MG63 (cell line): ENCODE measurements at regions not wholly inside any gene's neighbourhood (a gene's known extent, or its start where the extent isn't known, plus 50 kb on each side); places are given as distances from the start of the nearest gene placed in this dataset.
"Not testable (repeated sequence)": the region's sequence is repeated elsewhere in the genome, so short reads cannot be mapped to it uniquely, and the experiment has no call there.

Experiments used
- DNase-seq: peaks from one replicate; pipeline ENCODE4 v3.0.0-alpha.2; 2020
- H3K27me3 ChIP-seq: fragments of 250-450 bp; sonication (Bioruptor Pico); 2 replicates; pipeline ENCODE4 v1.5.1; 2020; ENCODE audit warnings: mild to moderate bottlenecking, moderate library complexity
- H3K36me3 ChIP-seq: fragments of 250-450 bp; sonication (Bioruptor Pico); 2 replicates; pipeline ENCODE4 v1.5.1; 2020; ENCODE audit warnings: mild to moderate bottlenecking, moderate library complexity
- H3K4me3 ChIP-seq: fragments of 250-450 bp; sonication (Bioruptor Pico); 2 replicates; pipeline ENCODE4 v1.5.1; 2020; ENCODE audit warnings: mild to moderate bottlenecking, moderate library complexity
- H3K9me3 ChIP-seq: fragments of 250-450 bp; sonication (Bioruptor Pico); 2 replicates; pipeline ENCODE4 v1.5.1; 2020; ENCODE audit warnings: mild to moderate bottlenecking, moderate library complexity

- not testable (repeated sequence) for H3K36me3 ChIP-seq, H3K4me3 ChIP-seq, DNase-seq, H3K9me3 ChIP-seq, H3K27me3 ChIP-seq
These were observed 246.7 kb upstream of the TP53TG3C start for GRCh38 chr16:32947336-32947735.

- not testable (repeated sequence) for H3K4me3 ChIP-seq, H3K36me3 ChIP-seq, DNase-seq, H3K9me3 ChIP-seq, H3K27me3 ChIP-seq
These were observed 247.9 kb upstream of the TP53TG3C start for GRCh38 chr16:32946041-32946560.

GRCh38 chr16:32945311-32945710 lies 248.7 kb upstream of the TP53TG3C start:
- not testable (repeated sequence) for H3K27me3 ChIP-seq, H3K4me3 ChIP-seq, H3K36me3 ChIP-seq, DNase-seq, H3K9me3 ChIP-seq

GRCh38 chr16:32939845-32940244 lies 254.2 kb upstream of the TP53TG3C start:
- not testable (repeated sequence) for H3K27me3 ChIP-seq, H3K4me3 ChIP-seq, H3K9me3 ChIP-seq, H3K36me3 ChIP-seq, DNase-seq

GRCh38 chr16:32937929-32938328 lies 256.1 kb upstream of the TP53TG3C start:
- H3K9me3 ChIP-seq, DNase-seq, H3K27me3 ChIP-seq, H3K4me3 ChIP-seq, H3K36me3 ChIP-seq: not testable (repeated sequence)

GRCh38 chr16:32932240-32933040 lies 256.5 kb upstream of the TP53TG3 start:
- not testable (repeated sequence) for H3K36me3 ChIP-seq, H3K27me3 ChIP-seq, H3K9me3 ChIP-seq, H3K4me3 ChIP-seq
- DNase-seq = peak; percentile 11

- H3K36me3 ChIP-seq, DNase-seq, H3K9me3 ChIP-seq, H3K27me3 ChIP-seq, H3K4me3 ChIP-seq: not testable (repeated sequence)
These were observed 249.2 kb upstream of the TP53TG3 start for GRCh38 chr16:32925192-32925591.

GRCh38 chr16:32922578-32922977 lies 246.6 kb upstream of the TP53TG3 start:
- DNase-seq = peak; percentile 35
- not testable (repeated sequence) for H3K9me3 ChIP-seq, H3K4me3 ChIP-seq, H3K36me3 ChIP-seq, H3K27me3 ChIP-seq

- not testable (repeated sequence) for DNase-seq, H3K27me3 ChIP-seq, H3K4me3 ChIP-seq, H3K36me3 ChIP-seq, H3K9me3 ChIP-seq
These were observed 239.4 kb upstream of the TP53TG3 start for GRCh38 chr16:32915346-32915745.

- not testable (repeated sequence) for H3K27me3 ChIP-seq, H3K9me3 ChIP-seq
- peak; percentile 19 for DNase-seq
These were observed 221.8 kb upstream of the TP53TG3 start for GRCh38 chr16:32897782-32898181.

GRCh38 chr16:32885392-32885791 lies 209.4 kb upstream of the TP53TG3 start:
- not testable (repeated sequence) for H3K27me3 ChIP-seq, H3K36me3 ChIP-seq, H3K4me3 ChIP-seq, H3K9me3 ChIP-seq, DNase-seq

More at GRCh38 chr16:32897782-32898181, 221.8 kb upstream of the TP53TG3 start:
- H3K36me3 ChIP-seq, H3K4me3 ChIP-seq: not testable (repeated sequence)

- not testable (repeated sequence) for H3K9me3 ChIP-seq, H3K4me3 ChIP-seq, H3K36me3 ChIP-seq, H3K27me3 ChIP-seq, DNase-seq
These were observed 208.6 kb upstream of the TP53TG3 start for GRCh38 chr16:32884556-32884955.

GRCh38 chr16:32882328-32882857 lies 206.4 kb upstream of the TP53TG3 start:
- not testable (repeated sequence) for H3K9me3 ChIP-seq, H3K4me3 ChIP-seq, H3K36me3 ChIP-seq, H3K27me3 ChIP-seq, DNase-seq

GRCh38 chr16:32881631-32882030 lies 205.7 kb upstream of the TP53TG3 start:
- not testable (repeated sequence) for H3K4me3 ChIP-seq, H3K36me3 ChIP-seq, H3K27me3 ChIP-seq

GRCh38 chr16:32880009-32880408 lies 204.0 kb upstream of the TP53TG3 start:
- not testable (repeated sequence) for H3K36me3 ChIP-seq, H3K9me3 ChIP-seq, H3K27me3 ChIP-seq, H3K4me3 ChIP-seq, DNase-seq

More at GRCh38 chr16:32881631-32882030, 205.7 kb upstream of the TP53TG3 start:
- H3K9me3 ChIP-seq, DNase-seq: not testable (repeated sequence)

- H3K27me3 ChIP-seq, H3K4me3 ChIP-seq, H3K9me3 ChIP-seq, H3K36me3 ChIP-seq, DNase-seq: not testable (repeated sequence)
These were observed 200.8 kb upstream of the TP53TG3 start for GRCh38 chr16:32876718-32877117.

GRCh38 chr16:32873783-32874182 lies 197.8 kb upstream of the TP53TG3 start:
- not testable (repeated sequence) for H3K4me3 ChIP-seq, H3K27me3 ChIP-seq, H3K9me3 ChIP-seq, DNase-seq, H3K36me3 ChIP-seq

GRCh38 chr16:32873120-32873519 lies 197.2 kb upstream of the TP53TG3 start:
- H3K27me3 ChIP-seq, H3K36me3 ChIP-seq, DNase-seq, H3K9me3 ChIP-seq, H3K4me3 ChIP-seq: not testable (repeated sequence)
